GM13976 (cell line): ENCODE measurements at regions not wholly inside any gene's neighbourhood (a gene's known extent, or its start where the extent isn't known, plus 50 kb on each side); places are given as distances from the start of the nearest gene placed in this dataset.

ENCODE experiments used
- DNase-seq: peaks from one replicate; pipeline ENCODE4 v3.0.0; 2012; ENCODE audit warnings: low spot score
- in situ Hi-C: fragments of 300-500 bp; cut with MboI; formaldehyde crosslinking; loops from one replicate; pipeline ENCODE4 v1.12.0; 2022; ENCODE audit warnings: low sequenced_read_pairs, mixed read lengths, inconsistent platforms; ENCODE audit not compliant: unreplicated experiment
- TF ChIP-seq, protein P1 (sequence below): IDR thresholded peaks from 2 replicates; pipeline ENCODE4 v1.5.1; 2012; ENCODE audit warnings: borderline replicate concordance, mild to moderate bottlenecking; ENCODE audit not compliant: insufficient read depth; ENCODE audit errors: extremely low read depth, missing control alignments, control extremely low read depth

DNA sequence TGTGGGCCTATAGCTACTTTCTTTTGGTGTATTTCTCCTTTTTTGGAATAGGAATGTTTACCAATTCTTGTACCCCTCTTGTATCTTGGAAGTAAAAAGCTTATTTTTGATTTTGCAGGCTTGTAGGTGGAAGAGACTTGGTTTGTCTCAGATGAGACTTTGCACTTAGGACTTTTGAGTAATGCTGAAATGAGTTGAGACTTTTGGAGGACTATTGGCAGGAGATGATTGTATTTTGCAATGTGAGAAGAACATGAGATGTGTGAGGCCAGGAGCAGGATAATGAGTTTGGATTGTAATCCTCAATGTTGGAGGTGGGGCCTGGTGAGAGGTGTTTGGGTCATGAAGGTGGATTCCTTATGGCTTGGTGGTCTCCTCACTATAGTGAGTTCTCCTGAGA is 106.3 kb downstream of the KBTBD8 start:
- no peak for DNase-seq
- TF ChIP-seq, protein P1, sequence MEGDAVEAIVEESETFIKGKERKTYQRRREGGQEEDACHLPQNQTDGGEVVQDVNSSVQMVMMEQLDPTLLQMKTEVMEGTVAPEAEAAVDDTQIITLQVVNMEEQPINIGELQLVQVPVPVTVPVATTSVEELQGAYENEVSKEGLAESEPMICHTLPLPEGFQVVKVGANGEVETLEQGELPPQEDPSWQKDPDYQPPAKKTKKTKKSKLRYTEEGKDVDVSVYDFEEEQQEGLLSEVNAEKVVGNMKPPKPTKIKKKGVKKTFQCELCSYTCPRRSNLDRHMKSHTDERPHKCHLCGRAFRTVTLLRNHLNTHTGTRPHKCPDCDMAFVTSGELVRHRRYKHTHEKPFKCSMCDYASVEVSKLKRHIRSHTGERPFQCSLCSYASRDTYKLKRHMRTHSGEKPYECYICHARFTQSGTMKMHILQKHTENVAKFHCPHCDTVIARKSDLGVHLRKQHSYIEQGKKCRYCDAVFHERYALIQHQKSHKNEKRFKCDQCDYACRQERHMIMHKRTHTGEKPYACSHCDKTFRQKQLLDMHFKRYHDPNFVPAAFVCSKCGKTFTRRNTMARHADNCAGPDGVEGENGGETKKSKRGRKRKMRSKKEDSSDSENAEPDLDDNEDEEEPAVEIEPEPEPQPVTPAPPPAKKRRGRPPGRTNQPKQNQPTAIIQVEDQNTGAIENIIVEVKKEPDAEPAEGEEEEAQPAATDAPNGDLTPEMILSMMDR: no peak
- in situ Hi-C loops: loop anchor here (25.0 kb wide), 2 partner anchors 683 to 1783 kb away; no protein-coding TSS in a partner anchor

DNA sequence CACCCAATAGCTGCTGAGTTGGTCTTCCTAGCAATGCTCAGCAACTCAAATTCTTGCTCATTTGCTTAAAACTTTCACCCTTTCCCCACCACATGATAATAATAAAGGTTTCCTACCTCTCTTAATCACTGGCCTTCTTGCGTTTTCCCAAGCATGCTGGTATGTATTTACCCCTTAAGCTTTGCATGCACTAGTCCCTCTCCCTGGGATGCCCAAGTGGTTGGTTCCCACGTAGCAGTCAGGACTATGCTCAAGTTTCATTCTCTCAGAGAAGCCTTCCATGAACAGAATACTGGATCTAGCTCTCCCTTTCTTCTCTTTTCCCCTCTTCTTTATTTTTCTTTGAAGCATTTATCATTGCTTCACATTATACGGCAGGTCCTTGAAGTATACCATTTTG is 108.8 kb downstream of the KBTBD8 start:
- no peak for DNase-seq
- TF ChIP-seq, protein P1: no peak
- in situ Hi-C loops: loop anchor here (25.0 kb wide), 2 partner anchors 680 to 1780 kb away; no protein-coding TSS in a partner anchor

DNA sequence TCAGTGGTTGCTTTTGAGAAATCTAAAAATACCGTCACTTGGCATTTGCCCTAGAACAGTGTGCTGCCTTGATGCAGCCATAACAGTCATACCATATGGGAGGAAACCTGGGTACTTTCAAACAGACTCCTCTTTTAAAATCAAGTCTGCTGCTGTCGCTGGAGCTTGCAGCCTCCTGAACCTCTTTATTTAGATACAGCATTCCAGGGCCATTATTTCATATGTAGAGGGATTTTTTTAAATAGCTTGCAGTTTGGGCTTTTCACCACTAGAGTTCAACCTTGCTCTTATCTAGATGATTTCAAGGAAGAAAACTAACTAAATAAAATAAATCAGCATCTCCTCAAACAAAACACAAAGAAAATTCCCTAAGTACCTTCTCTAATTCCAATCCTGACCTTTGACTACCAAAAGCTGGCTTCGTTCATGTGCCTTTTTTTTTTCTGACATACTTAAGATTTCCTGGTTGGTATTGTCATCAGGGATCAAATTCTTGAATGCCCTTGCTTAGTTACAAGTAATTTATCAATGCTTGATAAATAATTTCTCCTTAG is 111.6 kb downstream of the KBTBD8 start:
- no peak for DNase-seq
- TF ChIP-seq, protein P1: peak; percentile 5
- in situ Hi-C loops: loop anchor here (10.0 to 25.0 kb wide), 4 partner anchors 135 to 1778 kb away; no protein-coding TSS in a partner anchor

DNA sequence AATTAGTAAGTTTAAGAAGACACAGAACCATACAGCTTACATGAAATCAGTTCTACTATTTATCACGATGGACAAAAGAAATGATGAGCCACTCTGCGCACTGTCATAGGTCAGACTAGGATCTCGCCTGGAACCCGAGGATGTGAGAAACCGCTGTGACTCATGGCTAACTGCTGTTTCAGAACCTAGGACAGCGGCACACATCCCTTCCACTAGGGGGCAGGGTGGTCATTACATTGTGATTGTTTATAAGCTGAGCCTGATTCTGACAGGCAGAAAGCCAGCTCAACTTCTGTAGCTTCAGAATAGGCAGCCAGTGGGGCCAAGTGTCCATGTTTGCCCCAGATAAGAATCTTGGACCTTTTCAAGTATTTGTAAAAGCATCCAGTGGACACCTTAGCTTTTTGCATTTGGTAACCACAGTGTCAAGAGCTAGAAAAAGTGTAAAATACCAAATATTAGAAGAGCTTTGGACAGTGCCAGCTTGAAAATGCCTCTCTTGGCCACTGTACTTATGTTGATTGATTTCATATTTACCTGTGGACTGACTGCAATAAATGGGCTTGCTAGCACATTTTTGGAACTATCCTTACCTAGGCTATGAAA is 115.8 kb downstream of the KBTBD8 start:
- in situ Hi-C loops: loop anchor here (10.0 to 25.0 kb wide), 4 partner anchors 139 to 1773 kb away; no protein-coding TSS in a partner anchor
- TF ChIP-seq, protein P1: peak; percentile 96
- peak; percentile 54 for DNase-seq

DNA sequence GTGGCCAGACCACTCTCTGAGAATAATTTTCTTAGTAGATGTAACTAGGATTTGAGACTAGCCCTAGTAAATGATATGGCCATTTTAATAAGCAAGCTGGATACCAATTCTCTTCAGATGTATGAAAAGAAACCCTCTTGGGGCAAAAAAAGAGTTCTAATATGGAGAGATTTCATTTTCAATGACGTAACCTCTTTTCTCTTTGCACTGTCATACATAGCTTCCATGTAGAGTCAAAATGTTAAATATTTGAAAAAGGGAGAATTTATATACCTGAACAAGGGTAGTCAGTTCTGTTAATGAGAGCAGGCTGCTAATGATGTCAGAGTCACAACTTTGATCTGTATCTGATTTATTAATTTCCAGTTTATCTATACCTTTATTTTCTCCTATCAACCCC is 120.0 kb downstream of the KBTBD8 start:
- in situ Hi-C loops: loop anchor here (10.0 to 25.0 kb wide), 4 partner anchors 143 to 1769 kb away; no protein-coding TSS in a partner anchor
- TF ChIP-seq, protein P1: no peak
- no peak for DNase-seq

DNA sequence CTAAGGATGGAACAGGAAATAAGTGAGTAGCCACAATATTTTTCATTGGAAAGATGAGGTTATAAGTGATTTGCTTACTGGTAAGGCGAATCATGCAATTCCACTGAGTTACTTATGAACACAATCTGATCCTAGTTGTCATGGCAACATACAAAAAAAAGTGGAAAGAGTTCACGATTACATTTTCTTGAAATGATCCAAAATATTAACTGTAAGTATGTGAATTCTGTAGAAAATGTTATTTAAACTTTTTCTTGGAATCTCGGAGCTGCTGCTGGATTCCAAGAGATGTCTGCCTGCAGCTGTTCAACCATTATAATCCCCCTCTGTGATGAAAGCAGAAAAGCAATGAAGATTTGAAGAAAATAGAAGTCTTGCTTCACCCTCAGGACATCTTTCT is 120.5 kb downstream of the KBTBD8 start:
- in situ Hi-C loops: loop anchor here (10.0 to 25.0 kb wide), 4 partner anchors 144 to 1769 kb away; no protein-coding TSS in a partner anchor
- DNase-seq: no peak
- TF ChIP-seq, protein P1: no peak
